GM19463 (cell line): ENCODE measurements at regions not wholly inside any gene's neighbourhood (a gene's known extent, or its start where the extent isn't known, plus 50 kb on each side); places are given as distances from the start of the nearest gene placed in this dataset.

Experiments used
- ATAC-seq: cut with Tn5 transposase; IDR thresholded peaks from one replicate; pipeline ENCODE4 v1.9.1; 2021; ENCODE audit warnings: mild to moderate bottlenecking, moderate library complexity; ENCODE audit not compliant: unreplicated experiment

GRCh38 chr6:12379181-12379580 is 89.0 kb downstream of the EDN1 start:
- ATAC-seq: no peak

- ATAC-seq: no peak
Observed at GRCh38 chr6:12381587-12381986, 91.4 kb downstream of the EDN1 start.

GRCh38 chr6:12383448-12383847 is 93.3 kb downstream of the EDN1 start:
- peak; percentile 88 for ATAC-seq

- ATAC-seq: no peak
Observed at GRCh38 chr6:12384357-12384912, 94.3 kb downstream of the EDN1 start.

GRCh38 chr6:12385316-12385715 is 95.2 kb downstream of the EDN1 start:
- no peak for ATAC-seq

GRCh38 chr6:12386816-12387215 is 96.7 kb downstream of the EDN1 start:
- no peak for ATAC-seq

- ATAC-seq: no peak
Observed at GRCh38 chr6:12391472-12391871, 101.3 kb downstream of the EDN1 start.

GRCh38 chr6:12392490-12392889 is 102.3 kb downstream of the EDN1 start:
- no peak for ATAC-seq

- ATAC-seq: no peak
Observed at GRCh38 chr6:12393100-12393499, 102.9 kb downstream of the EDN1 start.

GRCh38 chr6:12394170-12394569 is 104.0 kb downstream of the EDN1 start:
- ATAC-seq: no peak

- no peak for ATAC-seq
Observed at GRCh38 chr6:12395898-12396297, 105.7 kb downstream of the EDN1 start.

- ATAC-seq: no peak
Observed at GRCh38 chr6:12401200-12401599, 111.0 kb downstream of the EDN1 start.

- ATAC-seq: no peak
Observed at GRCh38 chr6:12403201-12403826, 113.2 kb downstream of the EDN1 start.

- no peak for ATAC-seq
Observed at GRCh38 chr6:12403947-12404647, 113.9 kb downstream of the EDN1 start.

GRCh38 chr6:12404651-12405050 is 114.5 kb downstream of the EDN1 start:
- no peak for ATAC-seq

GRCh38 chr6:12408752-12409151 is 118.6 kb downstream of the EDN1 start:
- no peak for ATAC-seq

GRCh38 chr6:12410946-12411345 is 120.8 kb downstream of the EDN1 start:
- no peak for ATAC-seq

- no peak for ATAC-seq
Observed at GRCh38 chr6:12414096-12414675, 124.0 kb downstream of the EDN1 start.

GRCh38 chr6:12415980-12416598 is 125.9 kb downstream of the EDN1 start:
- ATAC-seq: no peak

- ATAC-seq: no peak
Observed at GRCh38 chr6:12417191-12417590, 127.0 kb downstream of the EDN1 start.

- no peak for ATAC-seq
Observed at GRCh38 chr6:12418946-12419345, 128.8 kb downstream of the EDN1 start.
